ENCODE measurements at regions not wholly inside any gene's neighbourhood (a gene's known extent, or its start where the extent isn't known, plus 50 kb on each side); places are given as distances from the start of the nearest gene placed in this dataset.
A peak's percentile ranks its signal among the peaks of the same experiment; 100 is the strongest.

DNA sequence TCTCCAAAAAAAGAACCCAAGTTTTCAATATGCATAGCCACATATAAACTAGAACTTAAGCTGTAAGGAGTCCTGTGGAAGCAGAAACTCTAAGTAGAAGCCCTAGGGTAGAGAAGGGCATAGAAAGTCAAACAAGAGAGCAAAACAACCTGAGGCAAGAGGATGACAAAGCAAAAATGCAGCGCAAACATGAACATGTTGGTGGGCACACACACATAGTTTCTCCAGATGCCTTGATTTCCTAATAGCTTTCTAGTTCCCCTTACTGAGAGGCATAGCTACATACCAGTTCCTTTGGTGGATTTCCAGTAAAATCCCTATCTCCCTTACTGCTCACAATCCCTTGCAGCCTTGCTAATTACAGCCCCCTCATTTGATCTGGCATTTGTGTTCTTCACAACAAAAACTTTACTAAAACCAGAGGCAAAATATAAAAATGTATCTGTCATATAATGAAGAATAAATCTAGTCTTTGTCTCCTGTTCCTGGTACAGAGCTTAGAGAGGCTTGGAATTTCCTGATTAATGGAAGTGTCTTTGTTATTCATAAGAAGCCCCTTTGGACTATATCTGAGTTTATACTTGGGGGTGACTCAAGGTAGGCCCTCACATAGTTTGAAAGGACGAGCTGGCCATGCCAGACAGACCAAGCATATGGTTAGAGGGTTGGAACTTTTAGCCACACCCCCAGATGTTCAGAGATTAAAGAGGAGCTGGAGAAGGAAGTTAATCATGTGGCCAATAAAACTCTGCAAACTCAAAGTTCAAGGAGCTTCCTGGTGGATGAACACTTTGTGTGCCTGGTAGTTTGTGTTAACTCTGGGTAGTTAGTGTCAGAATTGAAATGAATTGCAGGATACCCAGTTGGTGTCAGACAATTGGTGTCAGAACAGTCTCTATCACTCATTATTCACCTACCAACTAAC lies 52.7 kb upstream of the ZCCHC13 start:
- no peaks in the 10 kb centered on the region for H3K9me3 ChIP-seq
- DNase-seq: no peak
- no peaks in the 10 kb centered on the region for H3K27me3 ChIP-seq
- no peak overlapping the region for H3K4me3 ChIP-seq
- intact Hi-C loops (cut with DNase I; ENCODE audit: low total_unique reads) (no loop called here), in situ Hi-C loops (cut with MboI; ENCODE audit: low sequenced_read_pairs in 4 of 4) (no loop called here)
- no peaks in the 10 kb centered on the region for H3K36me3 ChIP-seq
- peaks cover 7 to 9% of the 10 kb centered on the region in 2 donors for H3K4me1 ChIP-seq
- ATAC-seq: peak; percentile 39 to 79
- H3K27ac ChIP-seq: peak overlapping the region; percentile 48 to 75 (median 65)
- no peak for TF ChIP-seq POLR2A (IDR thresholded peaks at IDR 0.05)
- TF ChIP-seq, protein P1, sequence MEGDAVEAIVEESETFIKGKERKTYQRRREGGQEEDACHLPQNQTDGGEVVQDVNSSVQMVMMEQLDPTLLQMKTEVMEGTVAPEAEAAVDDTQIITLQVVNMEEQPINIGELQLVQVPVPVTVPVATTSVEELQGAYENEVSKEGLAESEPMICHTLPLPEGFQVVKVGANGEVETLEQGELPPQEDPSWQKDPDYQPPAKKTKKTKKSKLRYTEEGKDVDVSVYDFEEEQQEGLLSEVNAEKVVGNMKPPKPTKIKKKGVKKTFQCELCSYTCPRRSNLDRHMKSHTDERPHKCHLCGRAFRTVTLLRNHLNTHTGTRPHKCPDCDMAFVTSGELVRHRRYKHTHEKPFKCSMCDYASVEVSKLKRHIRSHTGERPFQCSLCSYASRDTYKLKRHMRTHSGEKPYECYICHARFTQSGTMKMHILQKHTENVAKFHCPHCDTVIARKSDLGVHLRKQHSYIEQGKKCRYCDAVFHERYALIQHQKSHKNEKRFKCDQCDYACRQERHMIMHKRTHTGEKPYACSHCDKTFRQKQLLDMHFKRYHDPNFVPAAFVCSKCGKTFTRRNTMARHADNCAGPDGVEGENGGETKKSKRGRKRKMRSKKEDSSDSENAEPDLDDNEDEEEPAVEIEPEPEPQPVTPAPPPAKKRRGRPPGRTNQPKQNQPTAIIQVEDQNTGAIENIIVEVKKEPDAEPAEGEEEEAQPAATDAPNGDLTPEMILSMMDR (IDR thresholded peaks at IDR 0.05 in 4 of 5, conservative IDR thresholded peaks at IDR 0.05 in 1 of 5): no peak

GRCh38 chrX:74250574-74250973 lies 53.4 kb upstream of the ZCCHC13 start:
- peak overlapping the region; percentile 48 to 75 (median 65) for H3K27ac ChIP-seq
- intact Hi-C loops (cut with DNase I; ENCODE audit: low total_unique reads): no loop called here
- ATAC-seq: no peak

GRCh38 chrX:74249963-74250362 lies 54.0 kb upstream of the ZCCHC13 start:
- no peaks in the 10 kb centered on the region for H3K36me3 ChIP-seq
- TF ChIP-seq, protein P1 (IDR thresholded peaks at IDR 0.05 in 4 of 5, conservative IDR thresholded peaks at IDR 0.05 in 1 of 5): no peak
- TF ChIP-seq POLR2A (IDR thresholded peaks at IDR 0.05): no peak
- ATAC-seq (no peak), DNase-seq (no peak)
- H3K9me3 ChIP-seq: no peaks in the 10 kb centered on the region
- H3K4me3 ChIP-seq: no peak overlapping the region
- peak overlapping the region; percentile 48 to 75 (median 65) for H3K27ac ChIP-seq
- intact Hi-C loops (cut with DNase I; ENCODE audit: low total_unique reads): no loop called here
- H3K27me3 ChIP-seq: no peaks in the 10 kb centered on the region
- H3K4me1 ChIP-seq: peaks cover 7 to 9% of the 10 kb centered on the region in 2 donors
- in situ Hi-C loops (cut with MboI; ENCODE audit: low sequenced_read_pairs in 4 of 4): no loop called here

More at GRCh38 chrX:74250574-74250973, 53.4 kb upstream of the ZCCHC13 start:
- Histone ChIP-seq H3K27me3 (no peaks in the 10 kb centered on the region), H3K4me3 (no peak overlapping the region), H3K36me3 (no peaks in the 10 kb centered on the region), H3K9me3 (no peaks in the 10 kb centered on the region), H3K4me1 (peaks cover 7 to 9% of the 10 kb centered on the region in 2 donors)
- TF ChIP-seq, protein P1 (IDR thresholded peaks at IDR 0.05 in 4 of 5, conservative IDR thresholded peaks at IDR 0.05 in 1 of 5): no peak
- TF ChIP-seq POLR2A (IDR thresholded peaks at IDR 0.05): no peak
- in situ Hi-C loops (cut with MboI; ENCODE audit: low sequenced_read_pairs in 4 of 4): no loop called here
- no peak for DNase-seq

DNA sequence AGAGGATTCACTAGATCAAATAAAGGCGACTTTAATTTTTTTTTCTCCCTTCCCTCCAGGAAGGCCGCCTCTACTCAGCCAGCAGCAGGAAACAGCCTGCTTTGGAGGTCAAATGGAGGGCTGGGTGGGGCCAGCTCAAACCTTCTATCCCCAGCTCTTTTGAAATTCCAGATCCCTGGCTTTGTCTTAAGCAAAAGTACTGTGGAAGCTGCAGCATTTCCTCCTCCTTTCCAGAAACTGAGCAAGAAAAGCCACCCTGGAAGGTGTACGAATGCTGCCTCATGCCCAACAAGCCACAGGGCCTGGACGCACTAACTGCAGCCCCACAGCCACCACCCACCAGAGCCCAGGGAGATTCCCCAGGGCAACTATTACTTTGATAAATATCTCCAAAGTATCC lies 55.1 kb upstream of the ZCCHC13 start:
- TF ChIP-seq, protein P1 (IDR thresholded peaks at IDR 0.05 in 4 of 5, conservative IDR thresholded peaks at IDR 0.05 in 1 of 5): no peak
- TF ChIP-seq POLR2A (IDR thresholded peaks at IDR 0.05): no peak
- DNase-seq (no peak), ATAC-seq (peak in 1 of 2 donors; percentile 31)
- Histone ChIP-seq H3K4me3 (no peak overlapping the region), H3K9me3 (no peaks in the 10 kb centered on the region), H3K27me3 (no peaks in the 10 kb centered on the region), H3K4me1 (peaks cover 7 to 9% of the 10 kb centered on the region in 2 donors), H3K27ac (peak overlapping the region; percentile 6 to 75 (median 46)), H3K36me3 (no peaks in the 10 kb centered on the region)
- in situ Hi-C loops (cut with MboI; ENCODE audit: low sequenced_read_pairs in 4 of 4): no loop called here
- intact Hi-C loops (cut with DNase I; ENCODE audit: low total_unique reads): no loop called here
